ENCODE measurements at regions not wholly inside any gene's neighbourhood (a gene's known extent, or its start where the extent isn't known, plus 50 kb on each side); places are given as distances from the start of the nearest gene placed in this dataset.

DNA sequence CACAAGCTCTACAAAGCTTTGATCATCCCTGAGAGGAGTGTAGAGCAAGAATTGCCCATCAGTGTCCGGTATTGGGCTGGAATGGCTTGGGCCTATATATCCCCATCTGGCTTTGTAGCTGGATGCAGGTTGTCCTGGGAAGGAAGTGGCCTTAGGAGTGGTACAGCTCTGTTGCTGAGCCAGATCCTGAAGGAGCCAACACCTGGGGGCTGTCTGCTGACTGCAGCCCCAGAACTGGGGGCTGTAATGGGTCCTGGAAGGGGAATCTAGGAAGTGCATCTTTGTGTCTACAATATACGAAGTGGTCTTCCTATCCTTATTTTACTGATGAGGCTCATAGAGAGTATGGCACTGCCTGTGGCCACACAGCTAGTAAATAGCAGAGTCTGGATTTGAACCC is 145.9 kb downstream of the CDC5L start:
- DNase-seq (no peak), ATAC-seq (no peak)
- intact Hi-C loops (cut with DNase I) = no loop called here
- Histone ChIP-seq H3K36me3 (no peaks in the 10 kb centered on the region), H3K27me3 (no peaks in the 10 kb centered on the region), H3K4me1 (no peaks in the 10 kb centered on the region), H3K27ac (no peak overlapping the region), H3K4me3 (no peak overlapping the region), H3K9me3 (no peaks in the 10 kb centered on the region)
- TF ChIP-seq, protein P1, sequence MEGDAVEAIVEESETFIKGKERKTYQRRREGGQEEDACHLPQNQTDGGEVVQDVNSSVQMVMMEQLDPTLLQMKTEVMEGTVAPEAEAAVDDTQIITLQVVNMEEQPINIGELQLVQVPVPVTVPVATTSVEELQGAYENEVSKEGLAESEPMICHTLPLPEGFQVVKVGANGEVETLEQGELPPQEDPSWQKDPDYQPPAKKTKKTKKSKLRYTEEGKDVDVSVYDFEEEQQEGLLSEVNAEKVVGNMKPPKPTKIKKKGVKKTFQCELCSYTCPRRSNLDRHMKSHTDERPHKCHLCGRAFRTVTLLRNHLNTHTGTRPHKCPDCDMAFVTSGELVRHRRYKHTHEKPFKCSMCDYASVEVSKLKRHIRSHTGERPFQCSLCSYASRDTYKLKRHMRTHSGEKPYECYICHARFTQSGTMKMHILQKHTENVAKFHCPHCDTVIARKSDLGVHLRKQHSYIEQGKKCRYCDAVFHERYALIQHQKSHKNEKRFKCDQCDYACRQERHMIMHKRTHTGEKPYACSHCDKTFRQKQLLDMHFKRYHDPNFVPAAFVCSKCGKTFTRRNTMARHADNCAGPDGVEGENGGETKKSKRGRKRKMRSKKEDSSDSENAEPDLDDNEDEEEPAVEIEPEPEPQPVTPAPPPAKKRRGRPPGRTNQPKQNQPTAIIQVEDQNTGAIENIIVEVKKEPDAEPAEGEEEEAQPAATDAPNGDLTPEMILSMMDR (IDR thresholded peaks at IDR 0.05) = no peak

DNA sequence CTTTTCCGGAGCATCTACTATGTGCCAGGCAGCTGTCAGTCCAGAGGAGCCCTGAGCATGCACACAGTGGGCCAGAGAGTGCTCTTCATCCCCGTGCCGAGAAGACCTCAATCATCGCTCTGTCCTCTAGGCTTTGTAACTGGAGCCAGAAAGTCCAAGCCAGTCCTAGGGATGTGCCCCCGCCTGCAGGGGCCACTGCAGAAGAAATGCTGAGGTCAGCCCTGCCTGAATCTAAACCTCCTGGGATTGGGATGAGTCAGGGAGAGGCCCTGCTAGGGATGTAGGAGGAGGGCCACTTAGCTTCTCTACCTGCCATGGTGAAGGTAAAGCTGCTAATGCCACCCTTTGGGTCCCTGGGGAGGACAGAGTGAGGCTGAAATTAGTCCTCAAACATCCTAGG is 146.8 kb downstream of the CDC5L start:
- H3K27me3 ChIP-seq = no peaks in the 10 kb centered on the region
- DNase-seq (no peak), ATAC-seq (no peak)
- H3K9me3 ChIP-seq = no peaks in the 10 kb centered on the region
- H3K4me1 ChIP-seq = no peaks in the 10 kb centered on the region
- H3K4me3 ChIP-seq = no peak overlapping the region
- TF ChIP-seq, protein P1 (IDR thresholded peaks at IDR 0.05) = no peak
- no peaks in the 10 kb centered on the region for H3K36me3 ChIP-seq
- no peak overlapping the region for H3K27ac ChIP-seq
- intact Hi-C loops (cut with DNase I) = no loop called here

DNA sequence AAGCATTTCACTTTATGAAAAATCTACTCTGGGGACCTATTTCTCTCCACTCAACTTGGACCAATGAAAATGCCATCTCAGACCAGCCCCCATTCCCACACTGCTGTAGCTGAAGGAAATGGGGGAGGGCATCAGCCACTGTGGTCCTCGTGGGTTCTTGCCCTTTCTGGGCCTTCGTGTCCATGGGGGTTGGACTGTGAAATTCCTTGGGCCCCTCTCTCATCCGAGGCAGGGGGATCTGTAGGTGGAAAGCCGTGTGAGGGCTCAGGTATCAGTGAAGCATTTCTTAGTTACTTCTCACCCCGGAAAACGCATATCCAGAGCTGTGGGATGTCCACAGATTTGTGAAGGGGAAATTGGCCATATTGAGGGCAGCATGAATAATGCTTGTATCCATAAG is 147.9 kb downstream of the CDC5L start:
- no peak for ATAC-seq
- H3K27ac ChIP-seq = no peak overlapping the region
- H3K9me3 ChIP-seq = no peaks in the 10 kb centered on the region
- H3K4me3 ChIP-seq = no peak overlapping the region
- H3K36me3 ChIP-seq = no peaks in the 10 kb centered on the region
- DNase-seq = no peak
- TF ChIP-seq, protein P1 (IDR thresholded peaks at IDR 0.05) = no peak
- no peaks in the 10 kb centered on the region for H3K4me1 ChIP-seq
- intact Hi-C loops (cut with DNase I) = no loop called here
- no peaks in the 10 kb centered on the region for H3K27me3 ChIP-seq

DNA sequence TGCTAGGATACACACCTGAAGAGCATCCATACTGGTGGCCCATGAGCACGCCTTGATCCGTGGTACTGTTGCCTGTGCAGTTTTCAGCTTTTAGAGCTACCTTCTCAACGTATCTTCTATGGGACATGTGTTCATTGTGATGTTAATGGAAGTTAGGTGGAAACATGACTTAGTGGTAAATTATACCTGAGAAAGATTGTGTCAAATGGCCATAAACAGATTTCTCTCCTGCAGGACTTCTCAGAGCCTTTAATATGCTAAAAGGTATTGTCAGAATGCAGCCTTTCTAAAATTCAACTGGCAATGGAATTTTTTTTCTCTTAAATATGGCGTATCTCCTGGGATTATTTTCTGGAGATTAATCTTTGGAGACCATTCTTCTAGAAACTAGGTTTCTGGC is 148.5 kb downstream of the CDC5L start:
- DNase-seq (no peak), ATAC-seq (no peak)
- H3K4me3 ChIP-seq = no peak overlapping the region
- no peak overlapping the region for H3K27ac ChIP-seq
- H3K9me3 ChIP-seq = no peaks in the 10 kb centered on the region
- no peaks in the 10 kb centered on the region for H3K27me3 ChIP-seq
- H3K36me3 ChIP-seq = no peaks in the 10 kb centered on the region
- TF ChIP-seq, protein P1 (IDR thresholded peaks at IDR 0.05) = no peak
- no peaks in the 10 kb centered on the region for H3K4me1 ChIP-seq
- intact Hi-C loops (cut with DNase I) = no loop called here

DNA sequence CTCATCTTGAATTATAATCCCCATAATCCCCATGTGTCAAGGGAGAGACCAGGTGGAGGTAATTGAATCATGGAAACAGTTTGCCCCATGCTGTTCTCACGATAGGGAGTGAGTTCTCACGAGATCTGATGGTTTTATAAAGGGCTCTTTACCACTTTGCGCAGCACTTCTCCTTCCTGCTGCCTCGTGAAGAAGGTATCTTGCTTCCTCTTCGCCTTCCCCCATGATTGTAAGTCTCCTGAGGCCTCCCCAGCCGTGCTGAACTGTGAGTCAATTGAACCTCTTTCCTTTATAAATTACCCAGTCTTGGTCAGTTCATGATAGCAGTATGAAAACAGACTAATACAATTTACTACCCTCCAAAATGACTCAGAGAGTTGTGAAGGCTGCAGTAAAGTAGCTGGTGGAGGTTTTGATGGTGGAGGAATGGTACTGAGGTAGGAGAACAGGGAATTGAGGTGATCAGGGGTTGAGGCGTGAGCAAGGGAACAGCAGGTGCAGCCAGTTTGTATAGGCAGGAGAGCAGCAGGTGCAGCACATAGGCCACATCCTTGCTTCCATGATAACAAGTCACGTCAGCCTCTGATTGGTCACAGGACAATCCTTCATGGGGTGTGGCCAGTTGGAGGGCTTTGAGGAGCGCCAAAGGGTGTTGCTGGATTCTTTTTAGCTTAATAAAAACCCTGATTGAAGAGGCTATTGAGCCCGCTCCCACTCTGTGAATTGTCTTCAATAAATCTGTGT is 150.0 kb downstream of the CDC5L start:
- Histone ChIP-seq H3K4me1 (no peaks in the 10 kb centered on the region), H3K4me3 (no peak overlapping the region), H3K27ac (no peak overlapping the region), H3K36me3 (no peaks in the 10 kb centered on the region), H3K9me3 (no peaks in the 10 kb centered on the region), H3K27me3 (no peaks in the 10 kb centered on the region)
- TF ChIP-seq, protein P1 (IDR thresholded peaks at IDR 0.05) = no peak
- DNase-seq = no peak
- ATAC-seq = no peak
- intact Hi-C loops (cut with DNase I) = no loop called here

All from upper lobe of right lung (tissue), 1 donor.